Skin epidermis (tissue), 12 donors: ENCODE measurements at regions not wholly inside any gene's neighbourhood (a gene's known extent, or its start where the extent isn't known, plus 50 kb on each side); places are given as distances from the start of the nearest gene placed in this dataset.
A peak's percentile ranks its signal among the peaks of the same experiment; 100 is the strongest.
"Not testable (repeated sequence)": the region's sequence is repeated elsewhere in the genome, so short reads cannot be mapped to it uniquely, and the experiment has no call there.

ENCODE experiments used
- H3K27ac ChIP-seq, 21 experiments: fragments of 200-600 bp; sonication (generic) in 11 of 21; one replicate each; pipeline ENCODE4 v1.5.0; 2020; ENCODE audit warnings: mild to moderate bottlenecking in 3 of 21, inconsistent platforms in 2 of 21, moderate library complexity in 2 of 21
- H3K4me3 ChIP-seq, 7 experiments: fragments of 200-600 bp; sonication (generic) in 2 of 7; one replicate each; pipeline ENCODE4 v1.5.0; 2020; ENCODE audit warnings: inconsistent platforms in 2 of 7, mild to moderate bottlenecking in 2 of 7, moderate library complexity in 1 of 7

GRCh38 chr13:109312399-109312798 is 474.0 kb downstream of the IRS2 start:
- H3K27ac ChIP-seq: no peak overlapping the region
- H3K4me3 ChIP-seq: no peak overlapping the region

GRCh38 chr13:109311431-109311976 is 474.9 kb downstream of the IRS2 start:
- H3K27ac ChIP-seq, H3K4me3 ChIP-seq: not testable (repeated sequence)

GRCh38 chr13:109309625-109310363 is 476.6 kb downstream of the IRS2 start:
- Histone ChIP-seq H3K4me3 (no peak overlapping the region), H3K27ac (no peak overlapping the region)

GRCh38 chr13:109307027-109307426 is 479.4 kb downstream of the IRS2 start:
- H3K27ac ChIP-seq: no peak overlapping the region
- no peak overlapping the region for H3K4me3 ChIP-seq

- no peak overlapping the region for H3K27ac ChIP-seq
- no peak overlapping the region for H3K4me3 ChIP-seq
These were observed 484.7 kb downstream of the IRS2 start for GRCh38 chr13:109301726-109302125.

- H3K27ac ChIP-seq: no peak overlapping the region
These were observed 485.1 kb downstream of the IRS2 start for GRCh38 chr13:109301276-109301675.

GRCh38 chr13:109297628-109298027 is 488.8 kb downstream of the IRS2 start:
- Histone ChIP-seq H3K4me3 (no peak overlapping the region), H3K27ac (peak overlapping the region in 2 of 21 experiments; percentile 65 to 71)

More at GRCh38 chr13:109301276-109301675, 485.1 kb downstream of the IRS2 start:
- H3K4me3 ChIP-seq: no peak overlapping the region

- Histone ChIP-seq H3K27ac (no peak overlapping the region), H3K4me3 (no peak overlapping the region)
These were observed 493.2 kb downstream of the IRS2 start for GRCh38 chr13:109293166-109293565.

GRCh38 chr13:109288151-109288709 is 498.2 kb downstream of the IRS2 start:
- Histone ChIP-seq H3K27ac (no peak overlapping the region), H3K4me3 (no peak overlapping the region)

GRCh38 chr13:109287553-109287952 is 498.8 kb downstream of the IRS2 start:
- no peak overlapping the region for H3K27ac ChIP-seq
- no peak overlapping the region for H3K4me3 ChIP-seq

- H3K4me3 ChIP-seq: no peak overlapping the region
- H3K27ac ChIP-seq: no peak overlapping the region
These were observed 500.8 kb downstream of the IRS2 start for GRCh38 chr13:109285586-109285985.

- H3K4me3 ChIP-seq: no peak overlapping the region
- H3K27ac ChIP-seq: no peak overlapping the region
These were observed 504.3 kb downstream of the IRS2 start for GRCh38 chr13:109281903-109282635.

GRCh38 chr13:109281017-109281902 is 505.1 kb downstream of the IRS2 start:
- Histone ChIP-seq H3K27ac (no peak overlapping the region), H3K4me3 (no peak overlapping the region)

- Histone ChIP-seq H3K4me3 (no peak overlapping the region), H3K27ac (no peak overlapping the region)
These were observed 510.1 kb downstream of the IRS2 start for GRCh38 chr13:109276261-109276660.

GRCh38 chr13:109275852-109276251 is 510.5 kb downstream of the IRS2 start:
- Histone ChIP-seq H3K4me3 (no peak overlapping the region), H3K27ac (no peak overlapping the region)

GRCh38 chr13:109275139-109275745 is 511.1 kb downstream of the IRS2 start:
- H3K27ac ChIP-seq: no peak overlapping the region

GRCh38 chr13:109274188-109274821 is 512.1 kb downstream of the IRS2 start:
- Histone ChIP-seq H3K27ac (no peak overlapping the region), H3K4me3 (no peak overlapping the region)

More at GRCh38 chr13:109275139-109275745, 511.1 kb downstream of the IRS2 start:
- H3K4me3 ChIP-seq: no peak overlapping the region

- no peak overlapping the region for H3K4me3 ChIP-seq
- H3K27ac ChIP-seq: no peak overlapping the region
These were observed 513.0 kb downstream of the IRS2 start for GRCh38 chr13:109273326-109273751.
